GM23338 (cell line): ENCODE measurements at regions not wholly inside any gene's neighbourhood (a gene's known extent, or its start where the extent isn't known, plus 50 kb on each side); places are given as distances from the start of the nearest gene placed in this dataset.

ENCODE experiments used
- ATAC-seq: fragments of 200-7000 bp; cut with Tn5 transposase; 3 replicates; pipeline ENCODE4 v1.9.1; 2020
- DNase-seq: peaks from one replicate; pipeline ENCODE4 v3.0.0-alpha.2; 2015; ENCODE audit warnings: low spot score
- H2AFZ ChIP-seq: fragments of 200-600 bp; sonication (generic); 2 replicates; pipeline ENCODE4 v1.8.0; 2016; ENCODE audit warnings: antibody characterized with exemption, mild to moderate bottlenecking, moderate library complexity
- H3F3A ChIP-seq: fragments of 200-600 bp; sonication (generic); replicated peaks from 2 replicates; pipeline ENCODE4 v1.8.0; 2017; ENCODE audit warnings: antibody characterized with exemption, mixed run types, low read depth
- H3K27ac ChIP-seq: fragments of 200-600 bp; sonication (generic); 2 replicates; pipeline ENCODE4 v1.6.1; 2016; ENCODE audit warnings: low read depth
- H3K27me3 ChIP-seq: fragments of 200-600 bp; sonication (generic); 2 replicates; pipeline ENCODE4 v1.8.0; 2016; ENCODE audit warnings: mild to moderate bottlenecking, mixed run types, moderate library complexity; ENCODE audit not compliant: insufficient read depth
- H3K36me3 ChIP-seq: fragments of 200-600 bp; sonication (generic); 2 replicates; pipeline ENCODE4 v1.8.0; 2016; ENCODE audit warnings: mild to moderate bottlenecking; ENCODE audit not compliant: insufficient read depth
- H3K4me1 ChIP-seq: fragments of 200-600 bp; sonication (generic); 2 replicates; pipeline ENCODE4 v1.8.0; 2016; ENCODE audit warnings: mild to moderate bottlenecking, moderate library complexity; ENCODE audit not compliant: insufficient read depth
- H3K4me2 ChIP-seq: fragments of 200-600 bp; sonication (generic); 2 replicates; pipeline ENCODE4 v1.7.1; 2017; ENCODE audit warnings: mixed run types
- H3K4me3 ChIP-seq: fragments of 200-600 bp; sonication (generic); 2 replicates; pipeline ENCODE4 v1.6.1; 2016; ENCODE audit warnings: mixed run types
- H3K79me2 ChIP-seq: fragments of 200-600 bp; sonication (generic); replicated peaks from 2 replicates; pipeline ENCODE4 v1.8.0; 2017; ENCODE audit warnings: mild to moderate bottlenecking; ENCODE audit not compliant: insufficient read depth
- H3K9me2 ChIP-seq: fragments of 200-600 bp; sonication (generic); 2 replicates; pipeline ENCODE4 v1.8.0; 2017; ENCODE audit not compliant: insufficient read depth
- H4K20me1 ChIP-seq: fragments of 200-600 bp; sonication (generic); replicated peaks from 2 replicates; pipeline ENCODE4 v1.8.0; 2017; ENCODE audit warnings: mild to moderate bottlenecking; ENCODE audit not compliant: insufficient read depth
- H3K27ac Mint-ChIP-seq: 2 replicates; pipeline ENCODE4 v1.8.0; 2020; ENCODE audit warnings: inconsistent platforms, mild to moderate bottlenecking, moderate library complexity, mixed read lengths
- H3K27me3 Mint-ChIP-seq: 3 replicates; pipeline ENCODE4 v1.8.0; 2022; ENCODE audit warnings: low read depth, mild to moderate bottlenecking, moderate library complexity, mixed read lengths, inconsistent platforms; ENCODE audit not compliant: insufficient read depth, poor library complexity
- H3K36me3 Mint-ChIP-seq: 3 replicates; pipeline ENCODE4 v1.8.0; 2021; ENCODE audit warnings: low read depth, mild to moderate bottlenecking, inconsistent platforms, moderate library complexity, mixed read lengths
- H3K4me1 Mint-ChIP-seq: 3 replicates; pipeline ENCODE4 v1.8.0; 2020; ENCODE audit warnings: mild to moderate bottlenecking, inconsistent platforms, mixed read lengths
- H3K4me3 Mint-ChIP-seq: 3 replicates; pipeline ENCODE4 v1.8.0; 2021; ENCODE audit warnings: moderate library complexity, mild to moderate bottlenecking, inconsistent platforms, mixed read lengths
- H3K9me3 Mint-ChIP-seq: 3 replicates; pipeline ENCODE4 v1.8.0; 2020; ENCODE audit warnings: moderate library complexity, mild to moderate bottlenecking, inconsistent platforms, mixed read lengths
- CREB1 ChIP-seq: fragments of 250-450 bp; sonication (Bioruptor Pico); IDR thresholded peaks from 2 replicates; pipeline ENCODE4 v1.5.0; 2020; ENCODE audit warnings: low read depth, mild to moderate bottlenecking, moderate library complexity
- EZH2 ChIP-seq: fragments of 200-600 bp; sonication (generic); IDR thresholded peaks from one replicate; pipeline ENCODE4 v1.8.0; 2017; ENCODE audit warnings: antibody characterized with exemption, mild to moderate bottlenecking, low read depth; ENCODE audit not compliant: unreplicated experiment
- EZH2phosphoT487 ChIP-seq: fragments of 200-600 bp; sonication (generic); IDR thresholded peaks from one replicate; pipeline ENCODE4 v1.8.1; 2018; ENCODE audit warnings: antibody characterized with exemption; ENCODE audit not compliant: unreplicated experiment
- JUNB ChIP-seq: IDR thresholded peaks from one replicate; pipeline ENCODE4 v1.6.1; 2016; ENCODE audit warnings: antibody characterized with exemption; ENCODE audit not compliant: unreplicated experiment
- NANOG ChIP-seq: IDR thresholded peaks from 2 replicates; pipeline ENCODE4 v1.6.1; 2016; ENCODE audit warnings: antibody characterized with exemption, borderline replicate concordance
- STAT1 ChIP-seq: IDR thresholded peaks from one replicate; pipeline ENCODE4 v1.6.1; 2016; ENCODE audit warnings: antibody characterized with exemption; ENCODE audit not compliant: unreplicated experiment
- ZNF114 ChIP-seq: fragments of 250-450 bp; sonication (Bioruptor Pico); IDR thresholded peaks from 2 replicates; pipeline ENCODE4 v1.5.0; 2020; ENCODE audit warnings: mild to moderate bottlenecking, moderate library complexity
- ZNF331 ChIP-seq: fragments of 250-450 bp; sonication (Bioruptor Pico); IDR thresholded peaks from 2 replicates; pipeline ENCODE4 v1.5.0; 2020; ENCODE audit warnings: low read depth, mild to moderate bottlenecking, moderate library complexity
- TF ChIP-seq, protein P1 (sequence below), 2 experiments: fragments of 200-600 bp in 1 of 2; sonication (generic) in 1 of 2; conservative IDR thresholded peaks; 2 replicates each; pipeline versions ENCODE4 v1.5.1 to v1.6.1; 2016 to 2017; ENCODE audit warnings: antibody characterized with exemption in 2 of 2, low read depth in 2 of 2, mild to moderate bottlenecking in 2 of 2, moderate library complexity in 1 of 2
- TF ChIP-seq, protein P2 (sequence below): IDR thresholded peaks from one replicate; pipeline ENCODE4 v1.6.1; 2018; ENCODE audit warnings: antibody characterized with exemption; ENCODE audit not compliant: unreplicated experiment
- TF ChIP-seq, protein P3 (sequence below): IDR thresholded peaks from 2 replicates; pipeline ENCODE4 v1.6.1; 2016; ENCODE audit warnings: antibody characterized with exemption

DNA sequence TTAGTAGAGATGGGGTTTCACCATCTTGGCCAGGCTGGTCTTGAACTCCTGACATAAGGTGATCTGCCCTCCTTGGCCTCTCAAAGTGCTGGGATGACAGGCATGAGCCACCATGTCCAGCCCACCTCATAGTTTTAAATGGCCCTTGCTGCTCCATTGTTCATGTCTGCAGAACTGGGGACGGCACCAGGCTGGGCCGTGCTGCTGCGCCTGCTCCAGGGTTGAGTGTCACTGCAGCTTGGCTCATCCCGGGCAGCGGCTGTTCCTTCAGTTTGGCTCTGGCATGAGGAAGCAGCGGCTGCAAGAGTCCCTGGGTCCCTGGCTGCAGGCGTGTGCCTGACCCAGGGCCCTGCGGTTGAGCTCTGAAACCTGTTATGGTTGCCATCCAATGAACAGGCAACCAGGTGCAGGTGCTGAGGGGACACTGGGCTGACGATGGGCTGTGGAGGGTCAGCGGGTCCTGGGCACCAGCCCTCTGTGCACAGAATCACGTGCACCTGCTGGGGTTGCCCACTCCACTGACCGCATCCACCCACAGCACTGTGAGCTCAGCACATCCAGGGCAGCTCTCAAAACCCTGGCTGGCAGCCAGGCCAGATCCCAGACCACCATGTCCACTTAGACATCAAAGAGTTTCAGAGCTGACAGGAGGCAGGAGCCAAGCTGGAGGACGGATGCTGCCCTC, 70.2 kb upstream of the PPP2R2D start:
- no peak for ATAC-seq
- peaks cover 18% of the 10 kb centered on the region for H3K27me3 Mint-ChIP-seq

More for the DNA sequence above, 70.2 kb upstream of the PPP2R2D start:
- Histone ChIP-seq H3K4me1 (peaks cover 7% of the 10 kb centered on the region; the same call in 1 of the 2 replicates), H3K9me2 (no peaks in the 10 kb centered on the region), H2AFZ (no peak overlapping the region), H4K20me1 (no peaks in the 10 kb centered on the region), H3K4me2 (no peak overlapping the region), H3K27ac (no peak overlapping the region), H3K27me3 (no peaks in the 10 kb centered on the region), H3K36me3 (no peaks in the 10 kb centered on the region), H3K79me2 (no peaks in the 10 kb centered on the region), H3F3A (no peaks in the 10 kb centered on the region), H3K4me3 (no peak overlapping the region)
- 0 out of 3 replicates have a peak, but pooled peaks cover 3% of the 10 kb centered on the region for H3K9me3 Mint-ChIP-seq
- H3K27ac Mint-ChIP-seq: no peak overlapping the region
- no peaks in the 10 kb centered on the region for H3K36me3 Mint-ChIP-seq
- H3K4me1 Mint-ChIP-seq: peaks cover 5% of the 10 kb centered on the region
- DNase-seq: no peak
- TF ChIP-seq, protein P1, sequence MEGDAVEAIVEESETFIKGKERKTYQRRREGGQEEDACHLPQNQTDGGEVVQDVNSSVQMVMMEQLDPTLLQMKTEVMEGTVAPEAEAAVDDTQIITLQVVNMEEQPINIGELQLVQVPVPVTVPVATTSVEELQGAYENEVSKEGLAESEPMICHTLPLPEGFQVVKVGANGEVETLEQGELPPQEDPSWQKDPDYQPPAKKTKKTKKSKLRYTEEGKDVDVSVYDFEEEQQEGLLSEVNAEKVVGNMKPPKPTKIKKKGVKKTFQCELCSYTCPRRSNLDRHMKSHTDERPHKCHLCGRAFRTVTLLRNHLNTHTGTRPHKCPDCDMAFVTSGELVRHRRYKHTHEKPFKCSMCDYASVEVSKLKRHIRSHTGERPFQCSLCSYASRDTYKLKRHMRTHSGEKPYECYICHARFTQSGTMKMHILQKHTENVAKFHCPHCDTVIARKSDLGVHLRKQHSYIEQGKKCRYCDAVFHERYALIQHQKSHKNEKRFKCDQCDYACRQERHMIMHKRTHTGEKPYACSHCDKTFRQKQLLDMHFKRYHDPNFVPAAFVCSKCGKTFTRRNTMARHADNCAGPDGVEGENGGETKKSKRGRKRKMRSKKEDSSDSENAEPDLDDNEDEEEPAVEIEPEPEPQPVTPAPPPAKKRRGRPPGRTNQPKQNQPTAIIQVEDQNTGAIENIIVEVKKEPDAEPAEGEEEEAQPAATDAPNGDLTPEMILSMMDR (conservative IDR thresholded peaks at IDR 0.05; ENCODE audit: low read depth in 2 of 2): no peak
- no peak for TF ChIP-seq ZNF114 (CRISPR knock-in tag)
- no peak for TF ChIP-seq EZH2
- no peak for TF ChIP-seq STAT1
- no peak for TF ChIP-seq EZH2phosphoT487
- no peak for TF ChIP-seq NANOG
- TF ChIP-seq, protein P2, sequence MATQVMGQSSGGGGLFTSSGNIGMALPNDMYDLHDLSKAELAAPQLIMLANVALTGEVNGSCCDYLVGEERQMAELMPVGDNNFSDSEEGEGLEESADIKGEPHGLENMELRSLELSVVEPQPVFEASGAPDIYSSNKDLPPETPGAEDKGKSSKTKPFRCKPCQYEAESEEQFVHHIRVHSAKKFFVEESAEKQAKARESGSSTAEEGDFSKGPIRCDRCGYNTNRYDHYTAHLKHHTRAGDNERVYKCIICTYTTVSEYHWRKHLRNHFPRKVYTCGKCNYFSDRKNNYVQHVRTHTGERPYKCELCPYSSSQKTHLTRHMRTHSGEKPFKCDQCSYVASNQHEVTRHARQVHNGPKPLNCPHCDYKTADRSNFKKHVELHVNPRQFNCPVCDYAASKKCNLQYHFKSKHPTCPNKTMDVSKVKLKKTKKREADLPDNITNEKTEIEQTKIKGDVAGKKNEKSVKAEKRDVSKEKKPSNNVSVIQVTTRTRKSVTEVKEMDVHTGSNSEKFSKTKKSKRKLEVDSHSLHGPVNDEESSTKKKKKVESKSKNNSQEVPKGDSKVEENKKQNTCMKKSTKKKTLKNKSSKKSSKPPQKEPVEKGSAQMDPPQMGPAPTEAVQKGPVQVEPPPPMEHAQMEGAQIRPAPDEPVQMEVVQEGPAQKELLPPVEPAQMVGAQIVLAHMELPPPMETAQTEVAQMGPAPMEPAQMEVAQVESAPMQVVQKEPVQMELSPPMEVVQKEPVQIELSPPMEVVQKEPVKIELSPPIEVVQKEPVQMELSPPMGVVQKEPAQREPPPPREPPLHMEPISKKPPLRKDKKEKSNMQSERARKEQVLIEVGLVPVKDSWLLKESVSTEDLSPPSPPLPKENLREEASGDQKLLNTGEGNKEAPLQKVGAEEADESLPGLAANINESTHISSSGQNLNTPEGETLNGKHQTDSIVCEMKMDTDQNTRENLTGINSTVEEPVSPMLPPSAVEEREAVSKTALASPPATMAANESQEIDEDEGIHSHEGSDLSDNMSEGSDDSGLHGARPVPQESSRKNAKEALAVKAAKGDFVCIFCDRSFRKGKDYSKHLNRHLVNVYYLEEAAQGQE: no peak
- TF ChIP-seq, protein P3, sequence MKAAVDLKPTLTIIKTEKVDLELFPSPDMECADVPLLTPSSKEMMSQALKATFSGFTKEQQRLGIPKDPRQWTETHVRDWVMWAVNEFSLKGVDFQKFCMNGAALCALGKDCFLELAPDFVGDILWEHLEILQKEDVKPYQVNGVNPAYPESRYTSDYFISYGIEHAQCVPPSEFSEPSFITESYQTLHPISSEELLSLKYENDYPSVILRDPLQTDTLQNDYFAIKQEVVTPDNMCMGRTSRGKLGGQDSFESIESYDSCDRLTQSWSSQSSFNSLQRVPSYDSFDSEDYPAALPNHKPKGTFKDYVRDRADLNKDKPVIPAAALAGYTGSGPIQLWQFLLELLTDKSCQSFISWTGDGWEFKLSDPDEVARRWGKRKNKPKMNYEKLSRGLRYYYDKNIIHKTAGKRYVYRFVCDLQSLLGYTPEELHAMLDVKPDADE: no peak
- no peak for TF ChIP-seq CREB1
- no peak for TF ChIP-seq JUNB
- TF ChIP-seq ZNF331 (CRISPR knock-in tag): no peak
- H3K4me3 Mint-ChIP-seq: no peak overlapping the region
